Stimulated activated CD4-positive, alpha-beta T cell treated with anti-CD3 and anti-CD28 coated beads, Interleukin-2, amount 100 ng/mL, for 48 hours (primary cell): ENCODE measurements at regions not wholly inside any gene's neighbourhood (a gene's known extent, or its start where the extent isn't known, plus 50 kb on each side); places are given as distances from the start of the nearest gene placed in this dataset.

Experiments used
- DNase-seq, 2 donors: peaks; one replicate each; pipeline ENCODE4 v3.0.0-alpha.2; 2020

GRCh38 chr14:104521816-104522745 is 57.5 kb upstream of the C14orf180 start:
- DNase-seq = no peak

GRCh38 chr14:104522926-104523545 is 56.5 kb upstream of the C14orf180 start:
- no peak for DNase-seq

DNA sequence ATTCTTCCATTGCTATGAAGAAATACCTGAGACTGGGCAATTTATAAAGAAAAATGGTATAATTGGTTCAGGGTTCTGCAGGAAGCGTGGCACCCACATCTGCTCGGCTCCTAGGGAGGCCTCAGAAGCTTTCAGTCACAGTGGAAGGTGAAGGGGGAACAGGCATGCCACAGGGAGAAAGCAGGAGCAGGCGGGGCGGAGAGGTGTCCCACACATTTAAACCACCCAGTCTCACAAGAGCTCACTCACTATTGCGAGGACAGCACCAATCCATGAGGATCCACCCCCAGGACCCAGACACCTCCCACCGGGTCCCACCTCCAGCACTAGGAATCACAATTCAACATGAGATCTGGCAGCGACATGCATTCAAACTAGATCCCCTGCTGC is 56.0 kb upstream of the C14orf180 start:
- no peak for DNase-seq

GRCh38 chr14:104524726-104525125 is 54.8 kb upstream of the C14orf180 start:
- no peak for DNase-seq

- DNase-seq = no peak
Observed at GRCh38 chr14:104526723-104527645, 52.6 kb upstream of the C14orf180 start.

GRCh38 chr14:104527857-104528459 is 51.6 kb upstream of the C14orf180 start:
- DNase-seq = no peak

- DNase-seq = no peak
Observed at GRCh38 chr14:104528496-104528895, 51.1 kb upstream of the C14orf180 start.
